PC-9 (cell line): ENCODE measurements at regions not wholly inside any gene's neighbourhood (a gene's known extent, or its start where the extent isn't known, plus 50 kb on each side); places are given as distances from the start of the nearest gene placed in this dataset.

Source experiments
- BruUV-seq: library from RNA; stranded (reverse); fragments of 400-500 nt; replicated peaks from 2 replicates; lab custom pipeline; 2021; lab: Mats Ljungman, UMichigan
- CTCF ChIA-PET: fragments of 300-600 bp; sonication (Branson Sonifier 250); formaldehyde crosslinking; loops from one replicate; lab custom pipeline; 2022; ENCODE audit warnings: antibody characterized with exemption; lab: Charles Lee
- POLR2A ChIA-PET: fragments of 300-600 bp; sonication (Branson Sonifier 250); formaldehyde crosslinking; loops from one replicate; lab custom pipeline; 2022; ENCODE audit warnings: antibody characterized with exemption; ENCODE audit not compliant: unreplicated experiment; lab: Charles Lee
- DNase-seq, 2 experiments: peaks; one replicate each; pipeline versions ENCODE4 v3.0.0 to v3.0.0-alpha.2; 2015 to 2022; ENCODE audit warnings: mixed read lengths in 1 of 2
- H2AFZ ChIP-seq: fragments of 200-600 bp; sonication (generic); 2 replicates; pipeline ENCODE4 v1.8.1; 2017; ENCODE audit warnings: antibody characterized with exemption
- H3F3A ChIP-seq: fragments of 200-600 bp; sonication (generic); 2 replicates; pipeline ENCODE4 v1.8.1; 2017; ENCODE audit warnings: antibody characterized with exemption, mild to moderate bottlenecking, low read depth; ENCODE audit not compliant: insufficient read depth
- H3K27ac ChIP-seq: fragments of 200-600 bp; sonication (generic); 2 replicates; pipeline ENCODE4 v1.6.1; 2016; ENCODE audit warnings: mixed run types
- H3K27me3 ChIP-seq: fragments of 200-600 bp; sonication (generic); 2 replicates; pipeline ENCODE4 v1.6.1; 2016; ENCODE audit warnings: low read depth, mixed run types; ENCODE audit not compliant: insufficient read depth
- H3K36me3 ChIP-seq: fragments of 200-600 bp; sonication (generic); 2 replicates; pipeline ENCODE4 v1.6.1; 2016; ENCODE audit warnings: low read depth, mixed run types
- H3K4me1 ChIP-seq: fragments of 200-600 bp; sonication (generic); replicated peaks from 2 replicates; pipeline ENCODE4 v1.6.1; 2016; ENCODE audit warnings: mixed run types; ENCODE audit not compliant: insufficient read depth
- H3K4me2 ChIP-seq: fragments of 200-600 bp; sonication (generic); 2 replicates; pipeline ENCODE4 v1.6.1; 2017; ENCODE audit warnings: mixed run types
- H3K4me3 ChIP-seq: fragments of 200-600 bp; sonication (generic); 2 replicates; pipeline ENCODE4 v1.6.1; 2016; ENCODE audit warnings: mixed run types
- H3K79me2 ChIP-seq: fragments of 200-600 bp; sonication (generic); 2 replicates; pipeline ENCODE4 v1.6.1; 2017; ENCODE audit warnings: low read depth, mixed run types
- H3K9me2 ChIP-seq: fragments of 200-600 bp; sonication (generic); 2 replicates; pipeline ENCODE4 v1.8.1; 2017; ENCODE audit warnings: mild to moderate bottlenecking; ENCODE audit not compliant: insufficient read depth
- H3K9me3 ChIP-seq: fragments of 200-600 bp; sonication (generic); 2 replicates; pipeline ENCODE4 v1.8.1; 2016; ENCODE audit warnings: low read depth; ENCODE audit not compliant: insufficient read depth
- H4K20me1 ChIP-seq: fragments of 200-600 bp; sonication (generic); 2 replicates; pipeline ENCODE4 v1.8.1; 2017; ENCODE audit not compliant: insufficient read depth
- CTCF ChIP-seq: fragments of 200-600 bp; sonication (generic); conservative IDR thresholded peaks from 2 replicates; pipeline ENCODE4 v1.6.1; 2017; ENCODE audit warnings: mixed run types, antibody characterized with exemption, mild to moderate bottlenecking, moderate library complexity
- EZH2 ChIP-seq: fragments of 200-600 bp; sonication (generic); IDR thresholded peaks from 2 replicates; pipeline ENCODE4 v1.8.0; 2017; ENCODE audit warnings: antibody characterized with exemption, low read depth
- intact Hi-C: fragments of 100-400 bp; cut with micrococcal nuclease; formaldehyde crosslinking; loops from one replicate; pipeline ENCODE4 v1.10.0; 2022; ENCODE audit not compliant: unreplicated experiment

DNA sequence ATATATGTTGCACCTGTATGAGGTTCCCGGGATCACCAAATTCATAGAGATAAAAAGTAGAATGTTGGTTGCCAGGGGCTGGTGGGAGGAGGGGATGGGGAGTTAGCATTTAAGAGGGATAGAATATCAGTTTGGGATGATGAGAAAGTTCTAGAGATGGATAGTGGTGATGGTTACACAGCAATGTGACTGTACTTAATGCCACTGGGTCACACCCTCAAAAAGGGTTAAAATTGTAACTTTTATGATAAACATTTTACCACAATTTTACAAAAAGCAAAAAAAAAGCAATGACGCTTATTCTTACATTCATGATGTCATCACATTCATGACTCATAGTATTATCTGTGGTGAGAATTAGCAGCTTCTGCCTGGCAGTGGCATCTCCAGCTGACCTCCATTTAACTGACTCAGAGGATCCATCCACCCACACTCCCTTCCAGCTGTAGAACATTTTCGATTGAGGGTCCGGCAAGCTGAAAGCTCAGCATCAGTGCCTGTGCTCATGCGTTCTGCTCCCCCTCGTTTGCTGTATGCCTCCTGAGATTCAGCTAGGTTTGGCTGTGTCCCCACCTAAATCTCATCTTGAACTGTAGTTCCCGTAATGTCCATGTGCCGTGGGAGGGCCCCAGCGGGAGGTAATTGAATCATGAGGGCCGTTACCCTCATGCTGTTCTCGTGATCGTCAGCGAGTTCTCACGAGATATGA lies 64.8 kb upstream of the TMEM260 start:
- Histone ChIP-seq H3K4me3 (no peak overlapping the region), H4K20me1 (no peaks in the 10 kb centered on the region), H3K27me3 (peaks cover 9% of the 10 kb centered on the region), H3K9me2 (no peaks in the 10 kb centered on the region), H3F3A (no peaks in the 10 kb centered on the region), H3K36me3 (no peaks in the 10 kb centered on the region), H3K4me2 (no peak overlapping the region), H3K27ac (no peak overlapping the region), H3K79me2 (no peaks in the 10 kb centered on the region), H2AFZ (no peak overlapping the region), H3K9me3 (no peaks in the 10 kb centered on the region), H3K4me1 (no peaks in the 10 kb centered on the region)
- intact Hi-C loops, result no loop called here
- CTCF ChIA-PET, result no interaction called here
- POLR2A ChIA-PET, result no interaction called here
- TF ChIP-seq CTCF (no peak), EZH2 (no peak)
- no TSS peak for BruUV-seq
- no peak for DNase-seq

DNA sequence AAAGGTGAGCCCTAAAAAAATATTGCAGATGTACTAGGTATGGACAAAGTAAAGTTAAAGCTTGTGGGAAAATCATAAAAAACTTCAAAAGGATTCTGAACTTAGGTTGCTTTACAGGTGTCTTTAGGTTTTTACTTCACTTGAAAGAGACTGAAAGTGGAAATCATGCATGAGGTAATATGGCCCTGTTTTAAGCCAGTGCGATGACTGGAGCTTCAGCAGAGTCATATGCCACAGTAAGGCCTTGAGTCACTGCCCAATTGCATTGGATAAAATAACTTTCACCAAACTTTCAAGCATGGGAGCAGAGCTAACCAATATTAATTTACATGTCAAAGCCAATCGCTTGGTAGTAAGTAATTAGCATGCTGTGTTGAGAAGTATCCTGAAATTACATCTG lies 63.9 kb upstream of the TMEM260 start:
- no TSS peak for BruUV-seq

GRCh38 chr14:56522403-56522802 lies 57.2 kb upstream of the TMEM260 start:
- no peaks in the 10 kb centered on the region for H3K9me2 ChIP-seq
- BruUV-seq, result no TSS peak
- peaks cover 42% of the 10 kb centered on the region for H3K27me3 ChIP-seq
- intact Hi-C loops, result no loop called here
- H3K79me2 ChIP-seq, result no peaks in the 10 kb centered on the region
- H3K9me3 ChIP-seq, result no peaks in the 10 kb centered on the region
- no peak overlapping the region for H3K27ac ChIP-seq
- TF ChIP-seq EZH2, result no peak
- no peak for TF ChIP-seq CTCF
- POLR2A ChIA-PET, result no interaction called here
- H3K4me1 ChIP-seq, result no peaks in the 10 kb centered on the region
- DNase-seq, result no peak
- no peak overlapping the region for H3K4me2 ChIP-seq
- no peaks in the 10 kb centered on the region for H4K20me1 ChIP-seq
- H3K4me3 ChIP-seq, result no peak overlapping the region
- H3F3A ChIP-seq, result no peaks in the 10 kb centered on the region
- no peaks in the 10 kb centered on the region for H3K36me3 ChIP-seq
- CTCF ChIA-PET, result no interaction called here
- no peak overlapping the region for H2AFZ ChIP-seq

More for the DNA sequence above, 63.9 kb upstream of the TMEM260 start:
- Histone ChIP-seq H3K4me1 (no peaks in the 10 kb centered on the region), H3K36me3 (no peaks in the 10 kb centered on the region), H3K27me3 (peaks cover 9% of the 10 kb centered on the region), H3K4me3 (no peak overlapping the region), H3F3A (no peaks in the 10 kb centered on the region), H3K4me2 (no peak overlapping the region), H3K9me2 (no peaks in the 10 kb centered on the region), H3K79me2 (no peaks in the 10 kb centered on the region), H3K27ac (no peak overlapping the region), H4K20me1 (no peaks in the 10 kb centered on the region), H3K9me3 (no peaks in the 10 kb centered on the region), H2AFZ (no peak overlapping the region)
- no peak for DNase-seq
- intact Hi-C loops, result no loop called here
- ChIA-PET CTCF (no interaction called here), POLR2A (no interaction called here)
- TF ChIP-seq EZH2 (no peak), CTCF (no peak)
